HG02943 (cell line): ENCODE measurements at regions not wholly inside any gene's neighbourhood (a gene's known extent, or its start where the extent isn't known, plus 50 kb on each side); places are given as distances from the start of the nearest gene placed in this dataset.

ENCODE experiments used
- ATAC-seq: cut with Tn5 transposase; IDR thresholded peaks from one replicate; pipeline ENCODE4 v1.9.1; 2021; ENCODE audit warnings: mild to moderate bottlenecking, low read depth, moderate library complexity; ENCODE audit not compliant: unreplicated experiment

DNA sequence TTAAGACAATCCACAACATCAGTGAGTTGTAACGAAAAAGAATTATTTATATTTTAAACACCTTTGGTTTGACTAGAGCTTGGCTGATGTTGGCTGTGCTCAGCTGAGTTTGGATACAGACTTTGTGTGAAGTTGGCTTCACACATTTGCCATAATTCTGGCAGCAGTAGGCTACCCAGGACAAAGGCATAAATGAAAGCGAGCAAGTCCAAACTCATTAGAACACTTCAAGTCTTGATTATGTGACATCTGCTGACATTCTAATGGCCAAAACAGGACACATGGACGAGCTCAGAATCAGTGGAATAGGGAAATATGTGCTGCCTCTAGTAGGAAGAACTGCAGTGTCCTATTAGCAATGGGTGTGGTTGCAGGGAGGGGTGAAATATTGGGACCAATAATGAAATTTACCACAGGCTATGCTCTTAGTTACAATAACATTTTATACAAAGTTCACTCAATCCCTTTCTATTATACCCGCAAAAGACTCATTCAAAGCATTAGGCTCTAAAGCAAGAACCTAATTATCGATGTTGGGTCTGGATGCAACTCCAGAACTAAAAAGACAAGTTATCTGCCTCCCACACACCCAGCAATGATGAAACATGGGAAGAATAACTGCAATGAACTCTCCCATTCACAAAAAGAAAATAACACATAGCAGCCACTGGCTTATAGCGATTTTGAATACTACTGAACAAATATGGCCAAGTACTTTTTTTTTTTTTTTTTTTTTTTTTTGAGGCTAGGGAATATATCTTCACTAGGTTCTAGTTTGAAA is 493.9 kb upstream of the RASGRP1 start:
- no peak for ATAC-seq

DNA sequence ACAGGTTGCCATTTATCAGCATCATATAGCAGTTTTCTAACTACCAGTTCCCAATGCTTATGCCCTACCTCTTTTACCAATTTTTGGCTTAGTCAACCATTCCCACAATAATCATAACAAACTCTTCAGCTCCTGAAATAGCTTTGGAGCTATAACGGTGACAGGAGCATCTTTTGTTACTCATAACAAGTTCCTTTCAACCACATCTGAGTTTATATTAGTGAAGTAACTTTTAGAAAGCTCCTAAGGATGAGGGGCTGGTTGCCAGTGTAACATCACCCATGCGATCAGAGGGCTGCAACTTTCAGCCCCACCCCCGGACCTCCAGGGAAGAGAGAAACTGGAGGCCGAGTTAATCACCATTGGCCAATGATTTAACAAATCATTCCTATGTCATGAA is 495.3 kb upstream of the RASGRP1 start:
- ATAC-seq, result no peak

DNA sequence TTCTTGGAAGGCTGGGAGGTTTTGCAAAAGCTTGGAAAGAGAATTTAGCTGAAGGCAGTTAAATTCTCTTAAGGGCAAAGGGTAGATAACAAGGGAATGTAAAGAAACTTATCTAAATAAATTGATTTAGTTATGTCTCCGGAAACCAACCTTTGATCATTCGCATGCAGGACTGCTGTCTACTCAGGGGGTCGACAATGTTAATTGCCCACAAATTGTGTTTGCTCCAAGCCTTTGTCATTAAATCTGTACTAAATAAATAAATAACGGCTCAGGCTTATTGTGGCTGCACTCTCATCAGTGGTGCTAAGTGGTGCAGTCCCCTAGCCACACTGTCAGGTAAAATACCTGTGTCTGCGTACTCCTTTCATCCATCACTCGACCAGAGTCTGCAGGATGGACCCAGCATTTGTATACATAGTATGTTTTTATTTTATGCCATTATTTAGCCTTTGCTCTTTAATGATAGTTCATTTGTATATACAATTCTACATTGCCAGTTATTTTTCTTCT is 497.4 kb upstream of the RASGRP1 start:
- no peak for ATAC-seq

DNA sequence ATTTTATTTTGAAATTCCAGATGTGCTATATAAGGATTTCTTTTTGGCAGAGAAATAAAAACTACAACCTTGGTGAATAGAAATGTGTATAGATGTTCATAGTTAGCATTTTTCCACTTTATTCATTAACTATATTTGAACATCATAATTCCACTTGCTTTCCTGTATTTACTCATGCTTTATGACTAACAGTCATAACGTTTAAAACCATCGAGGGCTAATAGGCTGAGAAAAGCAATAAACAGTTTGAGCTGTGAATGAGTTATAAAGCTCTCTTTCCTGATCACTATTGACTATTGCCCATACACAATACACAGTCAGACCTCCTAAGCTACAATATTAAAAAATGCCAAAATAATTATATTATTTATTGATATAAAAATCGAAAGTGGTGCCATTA is 502.1 kb upstream of the RASGRP1 start:
- ATAC-seq, result no peak

DNA sequence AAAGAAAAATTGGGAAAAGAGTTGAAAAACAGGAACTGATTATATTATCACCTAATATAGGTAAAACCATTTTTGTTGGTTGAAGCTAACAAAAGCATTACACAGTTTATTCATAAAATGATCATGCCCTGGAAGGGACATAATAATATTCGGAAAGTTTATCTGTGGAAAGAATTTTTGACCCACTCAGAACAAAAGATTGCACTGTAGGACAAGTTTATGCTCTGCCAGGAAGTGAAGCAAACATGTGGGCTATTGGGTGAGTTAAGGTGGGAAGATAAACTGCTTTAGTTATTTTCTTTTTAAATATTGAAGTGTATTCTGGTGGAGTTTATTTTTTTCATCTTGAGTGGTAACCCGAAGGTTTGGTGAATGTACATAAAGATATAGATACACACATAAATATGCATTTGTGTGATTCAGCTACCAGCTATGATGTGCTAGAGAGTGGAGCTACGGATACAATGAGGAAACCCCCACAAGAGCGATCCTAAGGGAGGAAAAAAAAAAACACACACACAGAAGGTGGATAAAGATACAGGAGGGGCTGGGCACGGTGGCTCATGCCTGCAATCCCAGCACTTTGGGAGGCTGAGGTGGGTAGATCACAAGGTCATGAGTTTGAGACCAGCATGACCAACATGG is 506.4 kb upstream of the THBS1 start:
- ATAC-seq, result no peak

DNA sequence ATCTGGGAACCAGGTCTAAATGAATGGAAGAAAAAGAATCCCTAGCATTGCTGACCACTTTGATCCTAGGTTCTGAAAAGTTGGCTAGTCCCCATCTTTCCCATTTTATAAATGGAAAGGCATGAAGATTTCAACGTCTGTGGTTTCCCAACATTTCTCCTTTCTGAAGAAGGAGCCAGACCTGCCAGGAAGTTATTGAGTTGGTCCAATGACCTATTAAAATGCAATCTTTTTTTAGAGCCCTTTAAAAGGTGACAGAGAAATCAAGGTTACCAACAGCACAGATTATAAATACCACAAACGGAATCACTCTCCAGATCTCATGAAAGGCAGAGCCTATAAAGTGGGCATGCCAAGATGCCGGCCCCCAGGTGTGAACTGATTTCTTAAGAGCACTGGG is 505.6 kb upstream of the THBS1 start:
- no peak for ATAC-seq

DNA sequence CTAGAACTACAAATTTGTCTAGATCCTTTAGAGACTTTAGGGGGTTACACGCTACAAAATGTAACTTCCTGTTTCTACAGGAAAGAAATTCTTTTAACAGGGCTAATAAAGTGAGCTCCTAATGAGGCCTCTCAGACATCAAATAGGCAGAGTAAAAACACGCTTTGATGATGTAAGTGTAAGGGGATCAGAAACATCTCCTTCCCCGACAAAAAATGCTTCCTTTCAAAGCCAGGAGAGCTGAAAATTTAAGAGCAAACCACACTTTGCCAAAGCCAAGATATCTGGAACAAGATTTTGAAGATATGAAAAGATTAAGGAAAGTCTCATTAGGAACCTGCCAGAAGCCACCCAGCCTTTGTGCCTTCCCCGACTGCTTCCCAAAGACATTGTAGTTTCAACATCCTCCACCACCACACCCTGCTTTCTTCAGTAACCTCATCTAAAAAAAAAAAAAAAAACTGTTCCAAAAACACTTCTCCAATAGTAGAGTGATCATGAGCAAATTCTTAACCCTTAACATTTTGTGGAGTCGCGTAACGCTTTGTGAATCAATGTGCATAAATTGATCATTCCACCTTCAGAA is 505.0 kb upstream of the THBS1 start:
- no peak for ATAC-seq

DNA sequence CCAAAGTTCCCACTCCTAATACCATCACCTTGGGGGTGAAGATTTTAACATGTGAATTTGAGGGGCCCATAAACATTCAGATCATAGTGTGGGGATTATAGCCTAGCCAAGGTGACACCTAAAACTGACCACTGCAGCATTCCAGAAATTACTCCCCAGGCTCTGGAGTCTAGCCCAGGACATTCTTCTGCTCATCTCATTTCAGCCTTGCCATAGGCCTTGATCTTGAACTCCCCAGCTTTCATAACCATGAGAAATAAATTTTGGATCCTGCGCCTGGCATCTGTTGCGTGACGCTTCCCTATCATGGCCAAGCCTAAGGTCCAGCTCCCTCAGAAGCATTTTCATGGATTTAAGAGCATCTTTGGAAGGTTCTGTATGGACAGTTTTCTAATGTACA is 502.9 kb upstream of the THBS1 start:
- ATAC-seq, result no peak

DNA sequence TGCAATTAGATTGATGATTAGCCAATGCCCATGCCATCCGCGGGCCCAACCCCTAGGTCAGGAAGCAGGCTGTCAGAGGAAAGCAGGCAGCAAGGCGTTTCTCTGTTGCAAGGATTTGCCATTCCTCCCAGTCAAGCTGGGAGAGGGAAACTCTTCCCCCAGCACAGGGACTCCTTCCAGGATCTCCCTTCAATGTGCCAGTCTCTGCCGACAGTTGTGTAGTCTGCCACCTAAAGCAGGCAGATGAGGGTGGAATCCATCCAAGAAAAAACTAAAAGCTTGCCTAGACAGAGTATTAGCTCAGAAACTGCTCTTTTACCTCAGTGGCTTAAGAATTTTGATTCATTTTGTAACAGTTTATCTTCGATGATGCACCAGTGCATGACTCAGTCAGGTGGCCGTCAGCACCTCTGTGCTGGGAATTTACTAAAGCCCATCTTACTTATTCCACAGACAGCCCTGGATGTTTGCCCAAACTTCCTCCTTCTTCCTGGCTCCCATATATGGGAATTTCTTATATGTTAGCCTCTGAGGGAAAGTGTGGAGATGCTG is 501.5 kb upstream of the THBS1 start:
- ATAC-seq, result no peak

DNA sequence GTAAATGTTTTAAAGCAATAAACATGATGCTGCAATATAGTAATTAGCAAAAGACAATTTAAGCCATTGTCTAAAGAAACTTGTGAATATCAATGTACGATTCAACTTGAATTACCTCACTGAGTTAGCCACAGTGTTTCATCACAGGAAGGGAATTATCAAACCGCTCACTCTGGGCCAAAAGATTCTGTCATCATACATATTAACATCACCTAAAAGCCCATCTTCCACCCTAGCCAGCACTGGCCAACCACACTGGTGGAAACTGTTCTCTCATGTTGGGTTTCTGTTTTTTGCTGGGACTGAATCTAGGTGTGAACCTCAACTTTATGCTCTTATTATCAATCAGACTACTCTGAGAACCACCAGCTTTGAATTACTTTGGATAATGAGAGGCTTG is 497.7 kb upstream of the THBS1 start:
- no peak for ATAC-seq

DNA sequence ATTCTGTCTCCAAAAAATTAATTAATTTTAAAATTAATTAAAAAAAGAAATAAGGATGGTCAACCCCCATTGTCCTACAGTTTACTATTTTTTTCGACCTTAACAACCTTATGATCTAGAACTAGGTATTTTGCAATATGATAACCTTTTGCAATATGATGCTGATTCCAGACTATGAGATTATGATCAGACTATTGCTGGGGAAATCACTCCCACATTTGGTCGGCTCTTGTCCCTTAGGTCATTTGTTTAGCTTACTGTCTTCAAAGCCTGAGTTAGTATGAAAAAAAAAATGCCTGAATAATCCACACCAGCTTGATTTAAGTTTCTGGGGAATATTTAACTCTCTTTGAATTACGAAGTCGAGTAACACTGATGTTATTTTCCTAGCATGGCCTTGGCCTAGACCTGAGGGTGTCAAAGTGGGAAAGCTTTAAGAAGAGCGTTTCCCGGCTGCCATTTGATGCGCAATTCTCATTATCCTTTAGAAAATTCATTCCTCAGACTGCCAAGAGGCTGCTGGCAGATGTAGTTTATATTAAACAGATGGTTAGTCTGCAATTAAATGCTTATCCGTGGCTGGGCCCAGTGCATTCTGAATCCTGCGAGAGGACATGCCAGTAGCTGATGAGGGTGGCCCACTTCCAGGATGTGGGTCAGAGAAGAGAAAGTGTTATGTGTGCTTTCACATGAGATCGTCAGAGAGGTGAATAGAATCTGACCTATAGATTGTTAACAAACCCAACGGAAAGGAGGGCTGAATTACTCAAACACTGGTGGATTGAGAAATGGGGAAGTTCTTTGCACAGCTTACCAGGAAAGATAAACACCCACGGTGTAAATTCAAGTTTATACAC is 496.0 kb upstream of the THBS1 start:
- no peak for ATAC-seq

DNA sequence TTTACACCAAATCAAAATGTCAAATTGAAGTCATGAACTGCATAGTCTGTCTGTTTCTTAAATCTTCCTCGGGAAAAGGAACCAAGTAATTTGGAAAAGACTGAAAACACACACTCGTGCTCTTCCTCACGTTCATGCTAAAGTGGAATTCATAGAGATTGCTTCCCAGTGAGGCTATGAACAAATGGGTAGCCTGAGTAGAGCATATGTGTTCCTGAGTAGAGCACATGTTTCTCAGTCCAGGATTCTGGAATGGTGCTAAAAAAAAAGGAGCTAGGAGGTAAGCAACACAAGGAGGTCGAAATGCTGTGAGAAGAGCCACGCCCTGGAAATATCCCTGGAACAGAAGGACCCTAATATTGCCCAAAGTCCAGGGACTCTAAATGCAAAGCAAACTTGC is 494.2 kb upstream of the THBS1 start:
- no peak for ATAC-seq

DNA sequence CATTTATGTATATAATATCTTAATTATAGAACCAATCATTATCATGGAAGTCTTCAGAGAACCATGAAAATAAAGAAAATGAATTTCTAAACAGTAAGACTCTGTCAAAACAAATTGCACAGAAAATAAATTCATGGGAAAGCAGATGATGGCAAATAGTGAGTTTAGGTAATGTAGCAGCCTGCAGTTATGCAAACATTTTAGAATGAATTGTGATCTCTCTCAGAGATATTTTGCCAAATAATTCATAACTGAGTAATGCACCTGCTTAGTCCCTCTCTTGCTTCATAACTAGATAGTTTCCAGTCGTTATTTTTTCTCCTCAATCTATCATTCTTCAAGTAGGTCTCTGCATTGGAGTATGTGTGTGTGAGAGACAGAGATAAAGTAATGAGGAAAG is 492.7 kb upstream of the THBS1 start:
- no peak for ATAC-seq

DNA sequence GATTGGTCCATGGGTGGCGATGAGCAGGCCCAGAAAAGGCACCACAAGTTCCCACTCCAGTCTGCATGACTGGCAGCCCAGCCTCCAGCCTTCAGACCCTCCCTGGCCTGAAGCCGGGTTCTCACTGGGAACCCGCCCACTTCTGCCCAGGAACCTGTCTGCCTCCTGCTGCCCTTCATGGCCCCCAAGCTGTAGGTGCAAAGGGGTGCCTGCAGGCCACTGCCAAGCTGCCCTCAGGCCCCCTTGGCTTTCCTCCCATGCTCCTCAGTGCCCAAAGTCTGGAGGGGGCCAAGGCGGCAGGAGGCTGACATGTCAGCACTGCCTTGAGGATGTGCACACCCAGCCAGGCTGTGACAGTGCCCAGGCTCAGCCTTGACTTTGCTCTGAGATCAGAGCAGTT is 488.5 kb upstream of the THBS1 start:
- ATAC-seq, result no peak

DNA sequence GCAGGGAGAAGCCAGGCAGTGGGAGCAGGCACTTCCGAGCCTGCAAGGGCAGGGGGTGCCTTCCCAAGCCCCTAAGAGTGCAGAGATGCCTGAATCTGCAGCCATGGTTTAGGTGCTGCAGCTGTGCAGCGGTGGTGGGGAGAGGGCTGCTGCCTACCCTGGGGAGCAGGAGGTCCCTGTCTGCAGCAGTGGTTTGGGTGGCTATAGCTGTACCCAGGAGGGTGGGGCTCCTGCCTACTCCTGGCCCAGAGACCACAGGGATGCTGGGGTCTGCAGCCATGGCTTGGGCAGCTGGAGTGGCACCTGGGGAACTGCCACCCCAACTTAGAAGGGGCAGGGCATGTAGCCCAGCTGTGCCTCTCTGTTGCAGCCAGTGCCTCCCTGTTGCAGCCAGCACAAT is 488.1 kb upstream of the THBS1 start:
- ATAC-seq, result no peak

DNA sequence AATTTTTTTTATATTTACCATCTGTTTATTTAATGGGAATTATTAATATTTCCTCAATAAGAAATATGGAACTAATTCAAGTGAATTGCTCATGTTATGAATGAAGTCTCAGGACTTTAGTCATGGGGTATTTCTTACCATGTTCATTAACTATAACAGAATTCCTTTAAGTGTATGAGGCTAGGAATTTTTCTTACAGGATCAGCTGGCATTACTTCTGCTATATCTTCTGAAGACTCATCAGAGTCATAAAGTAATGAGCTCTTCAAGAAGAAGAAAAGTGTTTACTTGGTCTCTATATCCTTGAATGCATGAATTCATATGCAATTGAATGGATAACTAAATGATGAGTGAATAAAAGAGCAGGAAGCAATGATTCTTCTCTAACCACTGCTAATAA is 486.8 kb upstream of the THBS1 start:
- ATAC-seq, result no peak

DNA sequence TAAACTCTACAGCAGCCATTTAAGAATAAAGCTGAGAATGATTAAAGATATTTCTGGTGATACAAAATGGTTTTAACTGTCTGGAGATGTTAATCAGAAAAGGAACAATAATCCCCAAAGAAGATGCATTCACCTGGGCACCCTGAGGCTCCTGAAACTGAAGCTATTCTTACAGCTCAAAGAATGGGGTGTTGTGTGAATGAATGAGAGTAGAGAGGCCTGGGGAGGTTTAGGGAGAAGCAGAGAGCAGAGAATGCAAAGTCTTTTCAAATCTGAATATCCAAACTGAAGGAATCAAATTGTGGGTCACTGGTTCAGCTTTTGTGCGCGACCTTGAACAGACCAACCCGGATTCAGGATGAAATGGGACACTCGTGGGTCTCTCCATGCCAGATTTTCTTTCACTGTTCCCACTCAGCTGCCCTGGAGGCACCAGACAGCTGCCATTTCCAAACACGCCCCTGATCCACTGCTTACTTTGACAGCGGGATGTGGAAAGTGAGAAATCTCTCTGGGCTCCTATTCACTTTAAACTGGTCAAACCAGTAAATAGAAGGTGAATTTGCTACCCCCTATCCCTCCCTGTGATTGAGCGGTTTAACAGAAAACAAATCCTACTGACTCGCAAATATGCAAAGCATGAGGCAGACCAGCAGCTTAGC is 485.5 kb upstream of the THBS1 start:
- no peak for ATAC-seq

DNA sequence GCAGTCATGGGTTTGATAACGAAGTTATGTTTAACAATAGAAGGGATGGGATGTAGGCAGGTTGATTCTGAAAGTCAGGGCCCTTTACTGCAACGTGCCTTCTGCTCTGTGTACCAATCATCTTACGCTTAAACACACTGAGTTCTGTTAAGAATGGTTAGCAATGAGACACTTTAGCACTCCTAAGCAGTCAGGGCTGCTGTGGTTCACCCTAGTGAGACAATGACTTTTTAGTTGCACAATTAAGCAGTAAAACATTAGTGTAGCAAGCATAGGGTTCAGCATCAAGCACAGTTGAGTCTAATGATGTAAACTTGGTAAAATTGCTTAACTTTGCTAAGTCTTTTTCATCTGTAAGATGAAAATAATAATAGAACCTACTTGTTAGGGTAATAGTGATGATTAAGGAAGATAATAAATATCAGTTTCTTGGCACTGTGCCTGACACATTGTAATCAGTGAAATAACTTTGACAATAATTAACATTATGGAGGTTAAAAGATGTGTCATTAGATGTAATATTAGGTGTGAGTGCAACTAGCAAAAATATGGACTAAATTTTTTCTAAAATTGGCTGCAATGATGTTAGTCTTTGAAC is 484.2 kb upstream of the THBS1 start:
- no peak for ATAC-seq

DNA sequence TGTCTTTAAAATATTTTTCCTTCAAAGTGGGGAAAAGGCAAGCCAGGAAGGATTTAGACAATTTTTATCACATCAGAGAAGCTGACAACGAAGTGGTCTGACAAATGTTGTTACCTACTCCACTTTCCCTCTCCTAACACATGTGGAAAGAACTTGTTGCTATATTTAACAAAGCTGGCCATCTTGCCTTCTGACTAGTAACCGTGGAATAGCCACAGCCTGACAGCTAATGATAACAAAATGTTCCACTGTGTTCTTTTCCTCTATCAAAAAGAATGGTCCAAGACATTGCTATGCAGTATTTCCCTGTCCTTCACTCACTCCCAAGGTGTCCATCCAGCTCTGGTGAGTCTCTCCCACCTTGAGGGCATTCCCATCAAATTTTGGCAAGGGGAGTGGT is 481.4 kb upstream of the THBS1 start:
- no peak for ATAC-seq
